ENCODE measurements at regions not wholly inside any gene's neighbourhood (a gene's known extent, or its start where the extent isn't known, plus 50 kb on each side); places are given as distances from the start of the nearest gene placed in this dataset.
"Not testable (repeated sequence)": the region's sequence is repeated elsewhere in the genome, so short reads cannot be mapped to it uniquely, and the experiment has no call there.

DNA sequence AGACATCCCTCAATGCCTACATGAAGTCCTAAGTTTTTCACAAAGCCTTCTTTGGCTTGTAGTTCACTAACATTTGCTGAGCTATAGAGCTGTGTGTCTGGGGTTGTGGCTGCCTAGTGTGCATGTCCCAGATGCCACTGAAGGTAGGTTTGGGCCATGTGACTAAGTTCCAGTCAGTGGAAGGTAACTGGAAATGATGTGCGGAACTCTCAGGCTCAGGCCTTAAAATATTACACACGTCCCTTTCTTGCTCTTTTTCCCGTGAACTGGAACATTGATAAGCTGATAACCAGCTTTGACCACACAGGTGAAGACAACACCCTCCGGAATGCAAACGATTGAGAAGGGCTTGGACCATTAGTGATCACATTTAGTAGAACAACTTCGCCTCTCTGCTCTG is 358.1 kb downstream of the GATA3 start:
- Histone ChIP-seq H3K9ac (ENCODE audit: low read depth, low read length, poor library complexity) (no peak overlapping the region), H2BK5ac (ENCODE audit: low read length) (no peak overlapping the region), H3K4me3 (ENCODE audit: low read length in 2 of 2) (no peak overlapping the region), H2AFZ (ENCODE audit: low read length) (no peak overlapping the region), H3K4me1 (ENCODE audit: control insufficient read depth in 2 of 2, insufficient read depth in 1 of 2, low read depth in 1 of 2, low read length in 2 of 2) (peaks cover 0 to 1% of the 10 kb centered on the region in 2 donors), H3K36me3 (replicated peaks in 1 of 2; ENCODE audit: control insufficient read depth in 2 of 2, insufficient read depth in 2 of 2, low read length in 2 of 2) (no peaks in the 10 kb centered on the region), H3K14ac (ENCODE audit: low read length) (no peak overlapping the region), H3K18ac (ENCODE audit: low read length) (no peak overlapping the region), H2BK120ac (ENCODE audit: low read depth, low read length) (no peak overlapping the region), H4K8ac (ENCODE audit: low read depth, low read length) (no peak overlapping the region), H2BK15ac (ENCODE audit: low read length) (no peak overlapping the region), H3K4me2 (ENCODE audit: insufficient read depth, low read length, poor library complexity, severe bottlenecking) (no peak overlapping the region), H3K79me1 (ENCODE audit: low read depth, low read length) (no peaks in the 10 kb centered on the region), H3K27me3 (ENCODE audit: control insufficient read depth in 3 of 3, insufficient read depth in 3 of 3, low read depth in 1 of 3, low read length in 3 of 3) (no peaks in the 10 kb centered on the region), H3K27ac (replicated peaks; ENCODE audit: low read length) (no peak overlapping the region), H3K9me3 (replicated peaks in 1 of 2; ENCODE audit: control insufficient read depth in 2 of 2, insufficient read depth in 1 of 2, low read depth in 1 of 2, low read length in 2 of 2) (no peaks in the 10 kb centered on the region), H3K4ac (ENCODE audit: low read length) (no peak overlapping the region), H2AK5ac (ENCODE audit: low read depth, low read length) (no peak overlapping the region), H2BK12ac (ENCODE audit: low read length) (no peak overlapping the region), H3K23ac (ENCODE audit: low read depth, low read length, poor library complexity) (no peak overlapping the region), H4K91ac (ENCODE audit: low read depth, low read length, poor library complexity) (no peak overlapping the region)
- WGBS, 2 donors (ENCODE audit: extremely low coverage in 2 of 2, insufficient read length in 2 of 2, insufficient replicate concordance in 1 of 2), result no CpG with 5 or more reads among the region's 6 CpGs
- no peak for DNase-seq (ENCODE audit: low spot score)

DNA sequence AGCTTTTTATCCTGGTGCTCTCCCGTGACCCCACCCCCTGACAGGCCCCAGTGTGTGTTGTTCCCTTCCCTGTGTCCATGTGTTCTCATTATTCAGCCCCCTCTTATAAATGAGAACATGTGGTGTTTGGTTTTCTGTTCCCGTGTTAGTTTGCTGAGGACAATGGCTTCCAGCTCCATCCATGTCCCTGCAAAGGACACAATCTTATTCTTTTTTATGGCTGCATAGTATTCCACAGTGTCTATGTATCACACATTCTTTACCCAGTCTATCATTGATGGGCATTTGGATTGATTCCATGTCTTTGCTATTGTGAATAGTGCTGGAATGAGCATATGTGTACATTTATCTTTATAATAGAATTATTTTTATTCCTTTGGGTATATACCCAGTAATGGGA is 360.5 kb downstream of the GATA3 start:
- not testable (repeated sequence) for H2BK120ac ChIP-seq (ENCODE audit: low read depth, low read length); H2AFZ ChIP-seq (ENCODE audit: low read length); H2BK12ac ChIP-seq (ENCODE audit: low read length); H4K91ac ChIP-seq (ENCODE audit: low read depth, low read length, poor library complexity); H3K14ac ChIP-seq (ENCODE audit: low read length); H3K4me3 ChIP-seq (ENCODE audit: low read length in 2 of 2); H2BK5ac ChIP-seq (ENCODE audit: low read length); H2AK5ac ChIP-seq (ENCODE audit: low read depth, low read length); H3K9ac ChIP-seq (ENCODE audit: low read depth, low read length, poor library complexity); H3K4me1 ChIP-seq (ENCODE audit: control insufficient read depth in 2 of 2, insufficient read depth in 1 of 2, low read depth in 1 of 2, low read length in 2 of 2); DNase-seq (ENCODE audit: low spot score); H3K36me3 ChIP-seq (replicated peaks in 1 of 2; ENCODE audit: control insufficient read depth in 2 of 2, insufficient read depth in 2 of 2, low read length in 2 of 2); H3K4me2 ChIP-seq (ENCODE audit: insufficient read depth, low read length, poor library complexity, severe bottlenecking); H3K9me3 ChIP-seq (replicated peaks in 1 of 2; ENCODE audit: control insufficient read depth in 2 of 2, insufficient read depth in 1 of 2, low read depth in 1 of 2, low read length in 2 of 2); H3K4ac ChIP-seq (ENCODE audit: low read length); H3K18ac ChIP-seq (ENCODE audit: low read length); H3K27ac ChIP-seq (replicated peaks; ENCODE audit: low read length); H3K27me3 ChIP-seq (ENCODE audit: control insufficient read depth in 3 of 3, insufficient read depth in 3 of 3, low read depth in 1 of 3, low read length in 3 of 3); H3K23ac ChIP-seq (ENCODE audit: low read depth, low read length, poor library complexity); H3K79me1 ChIP-seq (ENCODE audit: low read depth, low read length); H2BK15ac ChIP-seq (ENCODE audit: low read length); H4K8ac ChIP-seq (ENCODE audit: low read depth, low read length)
- no CpG with 5 or more reads among the region's 2 CpGs for WGBS, 2 donors (ENCODE audit: extremely low coverage in 2 of 2, insufficient read length in 2 of 2, insufficient replicate concordance in 1 of 2)

DNA sequence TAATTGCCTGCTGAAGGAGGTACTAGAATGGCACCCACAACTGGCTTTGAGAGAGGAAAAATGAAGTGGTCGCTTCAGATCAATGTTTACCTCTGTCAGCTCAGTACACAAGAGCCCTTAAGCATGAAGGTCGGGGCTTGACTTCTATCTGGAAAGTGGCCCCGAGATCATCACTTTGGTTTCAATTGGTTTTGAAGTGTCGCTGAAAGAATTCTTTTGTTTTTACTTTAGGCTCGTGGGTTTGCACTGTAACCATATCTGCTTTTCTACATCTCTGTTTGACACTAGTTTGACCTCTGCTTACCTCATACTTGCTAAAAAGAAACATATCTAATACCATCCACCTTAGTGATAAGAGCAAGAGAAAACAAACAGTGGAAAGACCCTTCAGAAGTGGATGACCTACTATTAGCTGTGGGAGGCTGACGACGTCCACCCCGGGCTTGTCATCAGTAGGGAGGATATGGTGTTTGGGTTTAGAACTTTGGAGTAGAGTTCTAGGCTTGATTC is 361.8 kb downstream of the GATA3 start:
- Histone ChIP-seq H3K9ac (ENCODE audit: low read depth, low read length, poor library complexity) (no peak overlapping the region), H3K23ac (ENCODE audit: low read depth, low read length, poor library complexity) (no peak overlapping the region), H2AFZ (ENCODE audit: low read length) (no peak overlapping the region), H3K4ac (ENCODE audit: low read length) (no peak overlapping the region), H3K14ac (ENCODE audit: low read length) (no peak overlapping the region), H3K4me2 (ENCODE audit: insufficient read depth, low read length, poor library complexity, severe bottlenecking) (no peak overlapping the region), H3K4me1 (ENCODE audit: control insufficient read depth in 2 of 2, insufficient read depth in 1 of 2, low read depth in 1 of 2, low read length in 2 of 2) (peaks cover 0 to 1% of the 10 kb centered on the region in 2 donors), H3K18ac (ENCODE audit: low read length) (no peak overlapping the region), H2AK5ac (ENCODE audit: low read depth, low read length) (no peak overlapping the region), H3K36me3 (replicated peaks in 1 of 2; ENCODE audit: control insufficient read depth in 2 of 2, insufficient read depth in 2 of 2, low read length in 2 of 2) (no peaks in the 10 kb centered on the region), H3K27ac (replicated peaks; ENCODE audit: low read length) (no peak overlapping the region), H3K27me3 (ENCODE audit: control insufficient read depth in 3 of 3, insufficient read depth in 3 of 3, low read depth in 1 of 3, low read length in 3 of 3) (no peaks in the 10 kb centered on the region), H3K9me3 (replicated peaks in 1 of 2; ENCODE audit: control insufficient read depth in 2 of 2, insufficient read depth in 1 of 2, low read depth in 1 of 2, low read length in 2 of 2) (no peaks in the 10 kb centered on the region), H2BK5ac (ENCODE audit: low read length) (no peak overlapping the region), H2BK120ac (ENCODE audit: low read depth, low read length) (no peak overlapping the region), H3K4me3 (ENCODE audit: low read length in 2 of 2) (no peak overlapping the region), H4K8ac (ENCODE audit: low read depth, low read length) (no peak overlapping the region), H4K91ac (ENCODE audit: low read depth, low read length, poor library complexity) (no peak overlapping the region), H3K79me1 (ENCODE audit: low read depth, low read length) (no peaks in the 10 kb centered on the region), H2BK15ac (ENCODE audit: low read length) (no peak overlapping the region), H2BK12ac (ENCODE audit: low read length) (no peak overlapping the region)
- DNase-seq (ENCODE audit: low spot score), result no peak
- no CpG with 5 or more reads among the region's 8 CpGs for WGBS, 2 donors (ENCODE audit: extremely low coverage in 2 of 2, insufficient read length in 2 of 2, insufficient replicate concordance in 1 of 2)

DNA sequence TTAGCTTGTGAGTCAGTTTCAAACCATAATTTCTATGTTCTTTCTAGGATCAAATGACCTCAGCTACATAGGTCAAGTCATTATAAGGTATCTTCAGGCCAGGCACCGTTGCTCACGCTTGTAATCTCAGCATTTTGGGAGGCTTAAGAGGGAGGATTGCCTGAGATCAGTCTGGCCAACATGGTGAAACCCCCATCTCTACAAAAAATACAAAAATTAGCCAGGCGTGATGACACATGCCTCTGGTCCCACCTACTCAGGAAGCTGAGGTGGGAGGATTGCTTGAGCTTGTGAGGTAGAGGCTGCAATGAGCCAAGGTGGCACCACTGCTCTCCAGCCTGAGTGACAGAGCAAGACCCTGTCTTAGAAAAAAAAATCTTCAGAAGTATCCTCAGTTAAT is 362.3 kb downstream of the GATA3 start:
- Histone ChIP-seq H2BK5ac (ENCODE audit: low read length) (no peak overlapping the region), H3K79me1 (ENCODE audit: low read depth, low read length) (no peaks in the 10 kb centered on the region), H3K27ac (replicated peaks; ENCODE audit: low read length) (no peak overlapping the region), H3K9me3 (replicated peaks in 1 of 2; ENCODE audit: control insufficient read depth in 2 of 2, insufficient read depth in 1 of 2, low read depth in 1 of 2, low read length in 2 of 2) (no peaks in the 10 kb centered on the region), H3K18ac (ENCODE audit: low read length) (no peak overlapping the region), H3K4me1 (ENCODE audit: control insufficient read depth in 2 of 2, insufficient read depth in 1 of 2, low read depth in 1 of 2, low read length in 2 of 2) (peaks cover 0 to 1% of the 10 kb centered on the region in 2 donors), H3K9ac (ENCODE audit: low read depth, low read length, poor library complexity) (no peak overlapping the region), H2BK120ac (ENCODE audit: low read depth, low read length) (no peak overlapping the region), H3K4me2 (ENCODE audit: insufficient read depth, low read length, poor library complexity, severe bottlenecking) (no peak overlapping the region), H2BK15ac (ENCODE audit: low read length) (no peak overlapping the region), H2AK5ac (ENCODE audit: low read depth, low read length) (no peak overlapping the region), H3K27me3 (ENCODE audit: control insufficient read depth in 3 of 3, insufficient read depth in 3 of 3, low read depth in 1 of 3, low read length in 3 of 3) (no peaks in the 10 kb centered on the region), H4K8ac (ENCODE audit: low read depth, low read length) (no peak overlapping the region), H4K91ac (ENCODE audit: low read depth, low read length, poor library complexity) (no peak overlapping the region), H2BK12ac (ENCODE audit: low read length) (no peak overlapping the region), H3K14ac (ENCODE audit: low read length) (no peak overlapping the region), H3K23ac (ENCODE audit: low read depth, low read length, poor library complexity) (no peak overlapping the region), H2AFZ (ENCODE audit: low read length) (no peak overlapping the region), H3K4ac (ENCODE audit: low read length) (no peak overlapping the region), H3K4me3 (ENCODE audit: low read length in 2 of 2) (no peak overlapping the region), H3K36me3 (replicated peaks in 1 of 2; ENCODE audit: control insufficient read depth in 2 of 2, insufficient read depth in 2 of 2, low read length in 2 of 2) (no peaks in the 10 kb centered on the region)
- DNase-seq (ENCODE audit: low spot score), result no peak
- WGBS, 2 donors (ENCODE audit: extremely low coverage in 2 of 2, insufficient read length in 2 of 2, insufficient replicate concordance in 1 of 2), result no CpG with 5 or more reads among the region's 3 CpGs

All from neuronal stem cell (in vitro differentiated cells).